Omental fat pad (tissue), 3 donors: ENCODE measurements at regions not wholly inside any gene's neighbourhood (a gene's known extent, or its start where the extent isn't known, plus 50 kb on each side); places are given as distances from the start of the nearest gene placed in this dataset.

Experiments
- ATAC-seq: fragments of 150-250 bp; one replicate; pipeline ENCODE4 v1.9.1; 2016; ENCODE audit warnings: mild to moderate bottlenecking, moderate library complexity; ENCODE audit not compliant: low FRiP score
- DNase-seq: peaks from one replicate; pipeline ENCODE4 v3.0.0-alpha.2; 2019; ENCODE audit warnings: low spot score
- CTCF ChIP-seq, 3 donors: fragments of 450-650 bp; IDR thresholded peaks; one replicate each; pipeline ENCODE4 v1.5.1; 2016 to 2017; ENCODE audit warnings: antibody characterized with exemption in 3 of 3, mild to moderate bottlenecking in 3 of 3, moderate library complexity in 2 of 3

GRCh38 chr20:7406671-7407070 lies 533.6 kb downstream of the HAO1 start:
- ATAC-seq (no peak), DNase-seq (no peak)
- TF ChIP-seq CTCF (IDR thresholded peaks at IDR 0.05) = no peak

- ATAC-seq (no peak), DNase-seq (no peak)
- no peak for TF ChIP-seq CTCF (IDR thresholded peaks at IDR 0.05)
Measured at GRCh38 chr20:7410150-7410549, 530.1 kb downstream of the HAO1 start.

GRCh38 chr20:7411075-7411474 lies 529.2 kb downstream of the HAO1 start:
- DNase-seq (no peak), ATAC-seq (no peak)
- TF ChIP-seq CTCF (IDR thresholded peaks at IDR 0.05) = no peak

- ATAC-seq (no peak), DNase-seq (no peak)
- no peak for TF ChIP-seq CTCF (IDR thresholded peaks at IDR 0.05)
Measured at GRCh38 chr20:7415427-7415826, 524.8 kb downstream of the HAO1 start.

- no peak for DNase-seq
- no peak for TF ChIP-seq CTCF (IDR thresholded peaks at IDR 0.05)
- no peak for ATAC-seq
Measured at GRCh38 chr20:7416382-7416781, 523.9 kb downstream of the HAO1 start.

GRCh38 chr20:7420345-7420744 lies 519.9 kb downstream of the HAO1 start:
- DNase-seq = no peak
- no peak for TF ChIP-seq CTCF (IDR thresholded peaks at IDR 0.05)
- ATAC-seq = no peak

GRCh38 chr20:7426890-7427496 lies 513.3 kb downstream of the HAO1 start:
- ATAC-seq (no peak), DNase-seq (no peak)
- no peak for TF ChIP-seq CTCF (IDR thresholded peaks at IDR 0.05)
